NCI-H2171 treated with DMSO at 0.1 percent for 48 hours (cell line): ENCODE measurements at regions not wholly inside any gene's neighbourhood (a gene's known extent, or its start where the extent isn't known, plus 50 kb on each side); places are given as distances from the start of the nearest gene placed in this dataset.

ENCODE experiments used
- DNase-seq: peaks from one replicate; lab custom pipeline; 2025; lab: John Stamatoyannopoulos, UW

DNA sequence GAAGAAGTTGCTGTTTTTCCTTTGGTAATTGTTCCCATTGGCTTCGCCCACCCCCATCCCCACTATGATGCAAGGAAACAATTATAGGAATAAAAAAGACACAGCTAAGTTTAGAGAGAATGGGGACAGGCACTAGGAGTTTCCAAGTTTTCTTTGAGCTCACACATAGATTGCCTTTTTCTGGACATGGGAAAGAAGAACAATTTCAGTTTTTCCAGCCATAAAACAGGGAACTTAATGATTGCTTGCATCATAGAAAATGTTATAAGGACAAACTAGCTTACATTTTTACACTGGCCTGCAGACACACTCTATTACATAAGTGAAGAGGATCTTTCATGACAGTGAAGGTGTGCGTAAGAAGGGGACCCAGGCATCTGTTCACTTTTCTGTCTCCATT, 142.3 kb upstream of the ZFHX3 start:
- DNase-seq: no peak

DNA sequence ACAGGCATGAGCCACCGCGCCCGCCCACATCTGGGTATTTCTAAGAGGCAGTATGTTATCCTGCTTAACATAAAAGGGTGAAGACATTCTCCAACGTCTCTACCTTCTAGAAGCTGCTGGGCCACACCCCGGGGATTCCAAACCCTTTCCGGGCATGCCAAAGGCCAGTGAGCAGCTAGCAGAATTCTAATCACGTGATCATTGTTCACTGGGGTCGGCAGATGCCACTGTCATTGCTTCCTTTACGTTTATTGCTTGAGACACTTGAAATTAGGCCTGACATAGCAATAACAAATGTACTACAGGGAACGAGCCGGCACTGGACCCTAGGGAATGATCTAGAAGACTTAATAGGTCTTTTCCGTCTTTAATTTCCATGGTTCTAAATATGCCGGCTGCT, 141.2 kb upstream of the ZFHX3 start:
- no peak for DNase-seq

GRCh38 chr16:73186752-73187601, 139.0 kb upstream of the ZFHX3 start:
- no peak for DNase-seq

DNA sequence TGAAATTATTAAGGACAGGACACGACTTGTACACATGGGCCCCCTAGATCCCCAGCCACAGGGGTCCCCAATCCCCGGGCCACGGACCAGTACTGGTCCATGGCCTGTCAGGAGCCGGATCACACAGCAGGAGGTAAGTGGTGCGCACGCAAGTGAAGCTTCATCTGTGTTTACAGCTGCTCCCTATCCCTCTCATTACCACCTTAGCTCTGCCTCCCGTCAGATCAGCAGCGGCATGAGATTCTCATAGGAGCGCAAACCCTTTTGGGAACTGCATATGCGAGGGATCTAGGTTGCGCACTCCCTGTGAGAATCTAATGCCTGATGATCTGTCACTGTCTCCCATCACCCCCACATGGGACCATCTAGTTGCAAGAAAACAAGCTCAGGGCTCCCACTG, 137.8 kb upstream of the ZFHX3 start:
- no peak for DNase-seq

GRCh38 chr16:73183611-73184092, 135.7 kb upstream of the ZFHX3 start:
- no peak for DNase-seq

DNA sequence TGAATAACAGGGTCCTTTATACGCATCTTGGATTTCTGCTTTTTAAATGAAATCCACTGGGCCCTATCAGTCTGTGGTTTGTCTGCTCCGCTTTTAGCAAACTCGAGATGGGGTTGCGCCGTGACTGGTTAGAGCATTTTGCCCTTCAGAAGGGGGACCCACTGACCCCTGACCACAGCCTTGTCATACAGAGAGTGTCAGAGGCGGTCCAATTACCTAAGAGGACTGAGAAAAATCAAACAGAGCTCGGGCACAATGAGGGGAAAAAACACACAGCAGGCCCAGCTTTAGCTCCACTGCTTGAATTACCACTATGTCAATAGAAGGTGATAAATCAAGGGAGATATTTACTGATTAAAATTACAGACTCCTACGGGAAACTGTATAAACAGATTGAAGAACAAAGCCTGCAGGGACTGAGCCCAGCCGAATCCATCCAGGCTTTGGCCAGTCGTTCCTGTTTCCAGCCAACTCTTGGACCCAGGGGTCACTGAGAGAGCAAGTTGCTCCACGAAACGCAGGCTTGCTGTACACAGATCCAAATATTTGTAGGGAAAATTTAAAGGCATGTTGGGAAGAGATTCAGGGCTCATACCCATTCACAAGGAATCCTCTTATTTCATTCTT, 131.9 kb upstream of the ZFHX3 start:
- no peak for DNase-seq

DNA sequence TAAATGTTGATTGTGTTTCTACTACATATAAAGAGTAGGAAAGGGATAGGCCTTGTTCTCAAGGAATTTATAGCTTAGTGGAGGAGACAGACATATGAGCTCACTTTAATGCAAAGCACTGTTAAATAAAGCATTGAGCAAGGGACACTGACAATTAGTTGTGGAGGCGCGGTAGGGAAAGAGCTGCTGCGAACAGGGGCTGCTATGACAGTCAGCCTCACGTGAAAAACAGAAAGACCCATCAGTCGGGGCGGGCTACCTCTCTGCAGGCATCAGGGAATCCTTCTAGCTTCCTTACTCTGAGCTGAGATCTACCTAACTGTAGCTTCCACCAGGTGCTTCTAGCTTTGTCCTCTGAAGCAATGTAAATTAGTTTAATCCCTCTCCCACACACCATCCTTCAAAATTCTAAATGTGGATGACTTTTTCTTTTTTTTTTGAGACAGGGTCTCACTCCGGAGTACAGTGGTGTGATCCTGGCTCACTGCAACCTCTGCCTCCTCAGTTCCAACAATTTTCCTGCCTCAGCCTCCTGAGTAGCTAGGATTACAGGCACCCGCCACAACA, 129.9 kb upstream of the ZFHX3 start:
- no peak for DNase-seq

DNA sequence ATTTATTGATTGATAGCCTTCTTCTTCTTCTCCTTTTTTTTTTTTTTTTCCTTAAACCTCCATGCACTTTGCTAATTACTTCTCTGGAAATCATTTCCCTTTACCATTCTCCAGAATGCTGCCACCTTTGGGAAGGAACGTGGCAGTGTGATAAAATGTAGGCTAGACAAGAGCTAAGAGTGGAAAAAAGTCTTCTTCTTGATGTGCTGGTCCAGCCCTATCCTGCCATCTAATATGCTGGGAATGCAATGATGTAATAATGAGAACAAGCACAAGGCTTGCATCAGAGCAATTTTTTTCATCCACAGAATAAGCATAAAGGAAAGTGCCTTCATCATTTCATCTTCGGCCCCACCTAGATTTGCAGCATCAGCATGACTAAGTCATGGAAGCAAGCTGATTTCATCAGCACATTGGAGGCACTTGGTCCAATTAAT, 128.7 kb upstream of the ZFHX3 start:
- no peak for DNase-seq

DNA sequence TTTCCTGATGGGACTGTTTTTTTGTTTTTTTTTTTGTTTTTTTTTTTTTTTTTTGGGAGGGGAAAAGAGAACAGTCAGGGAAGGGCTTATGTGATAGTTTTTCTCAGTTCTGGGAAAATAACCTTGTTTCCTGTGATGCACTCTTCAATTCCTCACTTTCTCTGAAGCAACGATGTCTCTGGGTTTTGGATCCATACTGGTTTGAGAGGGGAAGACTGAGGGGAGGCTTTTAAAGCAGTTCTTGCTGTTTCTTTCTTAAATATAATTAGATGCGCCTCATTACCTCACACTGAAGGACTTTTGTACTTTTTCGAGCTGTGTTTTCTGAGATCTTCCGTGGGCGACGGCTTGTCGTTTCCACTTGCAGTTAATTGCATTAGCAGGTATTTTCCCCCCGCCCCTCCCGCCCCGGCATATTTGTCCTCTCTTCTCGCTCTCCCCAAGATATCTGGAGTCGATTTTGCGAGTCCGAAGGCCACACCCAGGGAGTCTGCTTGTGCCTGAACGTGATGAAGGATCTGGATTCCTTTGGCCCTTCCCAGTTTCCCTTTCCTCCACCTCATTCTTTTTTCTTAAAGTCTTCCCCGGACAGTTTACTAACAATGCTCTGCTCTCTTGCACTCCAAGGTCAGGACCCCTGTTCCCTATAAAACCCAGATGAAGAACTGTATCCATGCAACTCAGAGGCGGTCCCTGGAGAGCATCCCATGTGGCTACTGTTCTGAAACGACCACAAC, 125.2 kb upstream of the ZFHX3 start:
- DNase-seq: no peak

DNA sequence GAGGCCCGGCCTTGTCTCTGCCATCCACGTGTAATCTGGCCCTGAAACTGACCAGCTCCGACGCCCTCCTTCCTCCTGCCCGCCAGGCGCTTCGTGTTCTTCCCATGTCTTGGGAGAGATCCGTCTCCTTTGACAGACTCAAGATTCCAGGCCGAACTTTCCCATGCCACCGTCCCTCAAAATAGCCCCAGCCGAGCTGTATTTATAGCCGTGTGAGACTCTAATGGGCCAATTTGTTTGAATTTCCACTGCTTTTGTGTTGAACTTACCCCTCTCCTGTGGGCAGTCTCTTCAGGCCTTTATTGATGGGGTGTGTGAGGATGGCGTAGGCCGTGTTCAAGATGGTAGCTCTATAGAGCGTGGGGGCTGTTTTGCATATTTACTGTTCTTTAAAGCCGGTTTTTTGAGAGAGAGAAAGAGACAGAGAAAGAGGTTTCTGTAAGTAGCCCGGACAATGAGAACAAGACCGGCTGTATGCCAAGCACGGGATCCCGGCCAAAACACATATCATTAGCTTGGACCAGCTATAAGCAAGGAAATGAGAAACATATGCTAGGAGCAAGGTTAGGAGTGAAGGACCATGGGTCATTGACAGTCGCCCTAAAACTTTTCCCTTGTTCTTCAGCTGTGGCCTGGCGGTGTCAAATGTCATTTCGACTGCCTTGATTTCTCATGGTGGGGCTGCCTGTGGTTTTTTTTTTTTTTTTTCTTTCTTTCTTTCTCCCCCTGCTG, 124.5 kb upstream of the ZFHX3 start:
- peak; percentile 61 for DNase-seq

DNA sequence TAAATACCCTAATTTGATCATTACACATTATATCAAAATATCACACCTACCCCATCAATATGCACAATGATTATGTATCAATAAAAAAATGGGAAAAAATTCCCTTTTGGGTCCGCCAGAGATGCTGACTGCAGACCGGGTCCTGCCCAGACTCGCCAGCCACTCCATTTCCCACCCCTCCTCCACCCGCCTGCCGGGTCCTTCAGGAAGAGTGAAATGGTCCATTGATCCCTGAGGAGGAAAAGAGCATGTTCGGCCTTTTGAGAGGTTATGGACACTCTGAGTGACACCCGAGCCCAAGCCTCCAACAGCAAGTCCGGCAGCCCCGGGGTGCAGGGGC, 123.9 kb upstream of the ZFHX3 start:
- DNase-seq: peak; percentile 39

DNA sequence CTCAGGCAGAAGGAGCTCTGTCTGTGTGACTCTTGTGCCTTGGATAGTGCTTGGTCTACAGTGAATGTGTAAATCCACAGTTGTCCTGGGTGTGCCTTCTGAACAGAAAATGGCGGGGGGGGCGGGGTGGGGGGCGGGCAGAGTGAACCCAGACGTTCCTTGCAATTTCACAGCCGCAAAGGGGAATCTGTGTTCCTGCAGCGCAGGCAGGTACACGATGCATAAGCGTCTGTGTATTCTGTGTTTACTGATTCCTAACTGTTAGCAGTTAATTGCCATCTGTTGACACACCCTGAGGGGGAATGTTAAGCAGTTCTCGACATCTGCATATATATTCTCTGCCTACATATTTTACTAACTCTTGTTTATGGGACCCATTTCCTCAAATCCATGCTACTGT, 123.5 kb upstream of the ZFHX3 start:
- DNase-seq: peak; percentile 82

DNA sequence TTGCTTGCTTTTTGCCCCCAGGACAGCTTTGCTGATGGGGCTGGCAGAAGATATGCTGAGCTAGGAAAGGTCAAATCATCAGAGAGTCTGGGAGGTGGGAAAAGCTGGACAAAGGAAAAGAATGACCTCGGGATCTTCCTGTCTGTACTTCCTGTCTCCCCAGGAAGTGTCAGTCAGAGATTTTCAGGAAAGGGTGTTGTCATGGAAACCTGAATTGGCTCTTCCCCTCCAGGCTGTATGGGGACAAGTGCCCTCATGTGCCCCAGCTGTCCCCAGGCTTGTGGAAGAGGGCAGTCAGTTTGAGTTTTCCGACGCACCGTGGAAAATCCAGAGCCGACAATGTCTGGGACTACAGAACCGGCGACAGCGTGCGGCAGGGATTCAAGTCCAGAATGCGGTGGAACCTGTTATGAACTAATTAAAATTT, 122.7 kb upstream of the ZFHX3 start:
- peak; percentile 57 for DNase-seq

- DNase-seq: peak; percentile 38
Observed at GRCh38 chr16:73166947-73167550, 119.1 kb upstream of the ZFHX3 start.

DNA sequence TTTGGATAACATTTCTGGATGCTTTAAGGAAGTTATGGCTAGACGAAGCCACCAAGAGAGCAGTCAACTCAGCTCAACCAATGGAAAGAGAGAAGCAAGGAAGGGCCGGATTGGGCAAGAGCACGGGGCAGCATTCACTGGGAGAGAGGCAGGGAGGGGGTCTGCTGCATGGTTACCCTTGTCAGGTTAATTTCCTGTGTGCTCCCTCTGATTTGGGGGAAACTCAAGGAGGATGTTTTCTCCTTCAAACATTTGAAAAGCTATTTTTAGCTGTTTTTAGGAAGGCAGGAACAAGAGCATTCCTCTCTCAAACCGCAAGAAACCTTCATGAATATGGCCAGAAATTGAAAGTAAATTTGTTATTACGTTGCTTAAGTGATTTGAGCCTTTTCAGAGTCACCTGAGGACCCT, 118.5 kb upstream of the ZFHX3 start:
- no peak for DNase-seq

DNA sequence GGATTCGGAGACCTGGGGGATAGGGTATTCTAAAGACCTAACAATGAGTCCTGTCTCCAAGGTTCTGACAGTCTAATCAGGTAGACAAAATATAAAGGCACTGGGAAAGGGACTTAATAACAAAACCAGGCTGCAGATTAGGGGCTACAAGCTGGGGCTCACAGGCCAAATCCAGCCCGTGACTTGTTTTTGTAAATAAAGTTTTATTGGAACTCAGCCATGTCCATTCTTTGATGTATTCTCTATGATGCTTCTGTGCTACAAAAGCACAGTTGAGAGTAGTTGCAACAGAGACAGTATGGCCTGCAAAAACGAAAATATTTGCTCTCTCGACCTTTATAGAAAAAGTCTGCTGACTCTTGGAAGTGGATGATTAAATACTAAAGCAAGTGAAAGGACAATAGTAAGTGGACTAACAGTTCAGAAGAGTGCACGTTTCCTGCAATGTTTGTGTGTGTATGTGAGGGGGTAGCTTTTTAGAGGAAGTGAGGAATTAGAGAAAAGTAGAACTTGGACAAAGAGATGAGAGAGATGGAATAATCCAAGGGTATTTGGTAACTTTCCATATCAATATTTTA, 115.4 kb upstream of the ZFHX3 start:
- DNase-seq: no peak

GRCh38 chr16:73161977-73162376, 114.0 kb upstream of the ZFHX3 start:
- DNase-seq: no peak

- DNase-seq: no peak
Observed at GRCh38 chr16:73159296-73159695, 111.4 kb upstream of the ZFHX3 start.

- no peak for DNase-seq
Observed at GRCh38 chr16:73157861-73158260, 109.9 kb upstream of the ZFHX3 start.

DNA sequence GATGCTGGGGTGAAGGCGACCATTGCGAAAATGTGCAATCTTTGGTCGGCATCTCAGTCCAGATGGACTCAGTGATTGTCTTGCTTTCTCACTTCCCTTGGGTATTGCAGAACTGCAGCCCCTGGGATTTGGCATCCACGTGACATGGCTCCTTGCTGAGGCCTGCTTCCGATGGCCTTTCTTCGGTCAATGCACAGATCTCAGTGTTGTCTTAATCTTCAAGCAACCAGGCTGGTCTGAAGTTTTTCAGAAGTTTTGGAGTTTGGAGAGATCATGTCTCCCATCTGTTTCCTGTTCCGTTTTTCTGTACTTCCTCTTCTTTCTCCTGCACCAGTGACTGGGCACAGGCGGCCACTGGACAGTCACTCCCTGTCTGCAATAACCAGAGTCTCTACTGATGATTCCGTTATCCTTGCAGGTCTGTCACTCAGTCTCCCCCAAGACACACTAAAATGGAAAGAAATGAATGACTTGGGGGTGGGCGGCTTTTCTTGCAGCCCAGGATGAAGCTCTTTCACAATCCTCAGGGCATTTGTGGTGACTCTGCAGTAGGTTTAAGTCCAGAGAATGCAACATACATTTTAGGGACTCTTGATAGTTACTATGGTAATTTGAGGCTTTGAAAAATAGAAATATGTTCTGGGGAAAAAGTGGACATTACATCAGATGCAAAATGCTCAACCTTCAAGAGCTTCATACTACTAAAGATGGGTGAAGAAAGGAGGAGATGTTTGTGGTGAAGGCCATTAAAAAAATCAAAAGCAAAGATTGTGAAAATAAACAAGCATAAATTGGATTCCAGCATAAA, 106.3 kb upstream of the ZFHX3 start:
- DNase-seq: no peak
